KG1 (cell line): ENCODE measurements at regions not wholly inside any gene's neighbourhood (a gene's known extent, or its start where the extent isn't known, plus 50 kb on each side); places are given as distances from the start of the nearest gene placed in this dataset.

Experiments used
- DNase-seq: peaks from one replicate; lab custom pipeline; 2025; lab: John Stamatoyannopoulos, UW

GRCh38 chr10:61356354-61356753 is 96.8 kb downstream of the TMEM26 start:
- DNase-seq, result no peak

- DNase-seq, result no peak
These were observed 98.0 kb downstream of the TMEM26 start for GRCh38 chr10:61355211-61355610.

GRCh38 chr10:61354401-61354975 is 98.7 kb downstream of the TMEM26 start:
- no peak for DNase-seq

DNA sequence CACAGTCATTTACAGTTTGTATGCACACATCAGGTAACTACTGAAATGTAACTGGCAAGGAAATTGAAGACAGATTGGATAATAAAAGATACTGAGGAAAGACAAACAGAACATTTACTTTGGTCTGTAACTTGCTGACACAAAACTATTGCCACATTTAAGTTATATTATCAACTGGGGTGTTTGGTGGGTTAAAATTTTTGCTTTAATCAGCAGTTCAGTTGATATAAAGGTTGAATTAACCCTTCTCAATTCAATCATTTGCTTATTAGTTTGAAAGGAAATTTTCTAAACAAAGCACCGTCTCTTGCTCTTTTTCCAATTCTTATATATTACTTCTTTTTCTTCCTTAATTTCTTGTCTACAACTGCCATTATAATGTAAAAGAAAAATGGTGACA is 102.4 kb downstream of the TMEM26 start:
- no peak for DNase-seq

- no peak for DNase-seq
These were observed 103.1 kb downstream of the TMEM26 start for GRCh38 chr10:61350068-61350467.

DNA sequence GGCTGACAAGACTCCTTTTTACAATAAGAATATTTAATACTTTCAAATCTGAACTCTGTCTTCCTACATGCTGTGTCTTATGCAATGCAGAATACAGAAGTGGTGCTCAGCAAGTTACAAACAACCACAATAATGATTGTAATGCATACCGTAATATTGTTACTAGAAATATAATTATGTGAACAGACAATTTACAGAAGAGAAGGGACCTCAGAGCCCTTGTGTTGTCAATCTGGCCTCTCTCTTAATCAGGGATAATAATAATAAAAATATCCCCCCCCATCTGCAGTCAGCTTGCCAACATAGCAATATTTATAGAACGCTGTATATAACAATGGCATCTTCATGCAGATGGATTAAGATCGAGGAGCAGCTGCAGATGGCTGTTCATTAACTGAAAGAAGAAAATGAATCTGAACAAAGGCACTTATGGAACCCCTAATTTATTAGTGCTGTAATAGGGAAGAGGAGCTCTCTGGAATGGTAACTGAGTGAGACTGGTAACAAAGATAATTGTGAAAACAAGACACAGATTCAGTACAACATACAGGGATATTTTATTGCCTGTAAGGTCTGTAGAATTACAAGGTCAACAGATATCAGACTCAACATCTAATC is 106.3 kb downstream of the TMEM26 start:
- DNase-seq, result no peak

- DNase-seq, result no peak
These were observed 109.4 kb downstream of the TMEM26 start for GRCh38 chr10:61343796-61344195.

DNA sequence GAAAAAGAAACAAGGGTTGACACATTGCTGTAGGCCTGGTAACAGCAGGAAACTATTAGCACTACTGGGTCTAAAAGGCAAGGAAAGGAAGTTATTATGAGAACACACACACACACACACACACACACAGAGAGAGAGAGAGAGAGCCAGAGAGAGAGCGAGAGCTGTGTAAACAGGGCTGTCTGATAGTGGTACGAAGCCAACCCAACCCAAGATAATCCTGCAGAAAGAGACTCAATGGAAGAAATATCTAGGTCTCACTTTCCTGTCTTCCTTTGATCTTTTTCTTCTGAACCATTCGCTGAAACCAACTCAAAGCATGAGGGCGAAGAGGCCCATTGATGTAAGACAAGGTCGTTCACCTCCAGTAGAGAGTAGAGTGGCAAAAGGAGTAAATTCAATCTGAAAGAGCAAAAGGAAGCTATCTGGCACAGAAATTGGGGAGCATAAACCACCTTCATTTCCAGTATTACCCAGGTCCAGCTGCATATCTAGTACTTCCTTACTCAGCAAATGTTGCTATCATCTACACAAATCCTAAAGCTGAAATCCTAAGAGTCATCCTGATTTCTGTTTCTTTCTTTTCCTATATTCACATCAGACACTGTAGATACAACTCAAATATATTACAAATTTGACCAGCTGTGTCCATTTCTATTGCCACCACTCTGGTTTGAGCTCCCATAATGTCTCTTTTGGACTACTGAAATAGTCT is 110.2 kb downstream of the TMEM26 start:
- no peak for DNase-seq

DNA sequence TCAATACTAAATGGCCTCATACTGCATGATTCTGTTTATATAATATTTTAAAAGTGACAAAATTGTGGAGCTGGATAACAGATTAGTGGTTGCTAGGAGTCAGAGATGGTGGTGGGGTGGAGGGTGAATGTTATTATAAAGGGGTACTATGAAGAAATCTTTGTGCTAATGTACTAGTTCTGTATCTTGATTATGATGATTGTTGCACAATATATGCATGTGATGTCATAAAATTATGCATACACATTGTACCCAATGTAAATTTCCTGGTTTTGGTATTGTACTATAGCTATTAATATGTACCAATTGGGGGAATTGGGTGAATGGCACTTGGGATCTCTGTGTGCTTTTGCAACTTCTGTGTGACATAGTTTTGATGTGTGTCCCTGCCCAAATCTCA is 112.2 kb downstream of the TMEM26 start:
- DNase-seq, result no peak

DNA sequence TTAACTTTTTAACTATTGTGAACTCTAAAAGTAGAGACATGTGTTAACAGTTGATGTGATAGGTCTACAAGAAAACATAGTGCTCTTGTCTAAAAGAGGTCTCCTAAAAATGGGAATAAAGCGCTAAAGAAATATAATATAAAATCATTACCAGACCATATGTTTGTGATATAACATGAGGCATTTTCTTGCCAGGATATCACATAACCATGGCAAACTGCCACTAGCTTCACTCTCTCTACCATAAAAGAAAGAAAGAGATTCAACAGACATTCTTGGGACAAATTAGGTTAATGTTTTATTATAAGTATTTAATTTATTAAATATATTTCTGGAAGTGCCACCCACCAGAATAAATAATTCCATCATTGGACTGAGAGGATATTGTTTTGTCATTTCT is 115.0 kb downstream of the TMEM26 start:
- no peak for DNase-seq

- DNase-seq, result no peak
These were observed 115.4 kb downstream of the TMEM26 start for GRCh38 chr10:61337741-61338140.

DNA sequence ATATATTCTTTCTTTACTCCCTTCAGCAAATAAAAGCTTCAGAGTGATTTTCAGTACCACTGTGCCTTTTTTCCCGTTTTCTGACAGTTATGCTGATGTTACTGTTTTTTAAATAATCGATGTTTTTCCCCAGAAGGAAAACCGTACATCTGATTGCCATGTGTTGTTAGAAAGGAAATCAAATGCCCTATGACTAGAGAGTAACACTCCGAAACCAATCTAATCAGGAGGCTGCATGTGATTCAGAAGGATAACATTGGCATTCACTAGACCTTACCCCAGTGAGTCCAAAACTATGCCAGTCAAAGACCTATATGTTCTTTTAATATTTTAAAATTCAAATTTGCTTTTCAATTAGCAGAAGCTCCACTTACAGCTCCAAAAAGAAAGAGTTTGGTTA is 116.3 kb downstream of the TMEM26 start:
- no peak for DNase-seq

GRCh38 chr10:61335359-61335758 is 117.8 kb downstream of the TMEM26 start:
- DNase-seq, result no peak

GRCh38 chr10:61332581-61332980 is 120.6 kb downstream of the TMEM26 start:
- DNase-seq, result no peak

DNA sequence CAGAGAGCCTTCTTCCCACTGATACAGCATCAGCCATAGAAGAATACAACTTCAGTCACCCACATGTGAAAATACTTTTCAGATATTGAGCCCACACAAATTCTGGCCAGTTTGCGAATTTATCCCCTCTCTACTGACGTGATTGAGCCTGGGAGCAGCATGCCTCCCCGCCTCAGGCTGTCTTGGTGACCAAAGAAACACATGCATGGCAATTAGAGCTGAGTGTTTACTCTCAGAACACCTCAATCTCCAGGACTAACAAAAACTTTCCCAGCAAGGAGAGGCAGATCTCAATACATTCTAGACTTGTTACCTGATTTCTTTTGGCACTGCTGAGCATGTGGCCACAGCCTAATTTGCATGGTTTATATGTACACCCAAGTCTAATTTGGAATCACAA is 122.5 kb downstream of the TMEM26 start:
- no peak for DNase-seq

DNA sequence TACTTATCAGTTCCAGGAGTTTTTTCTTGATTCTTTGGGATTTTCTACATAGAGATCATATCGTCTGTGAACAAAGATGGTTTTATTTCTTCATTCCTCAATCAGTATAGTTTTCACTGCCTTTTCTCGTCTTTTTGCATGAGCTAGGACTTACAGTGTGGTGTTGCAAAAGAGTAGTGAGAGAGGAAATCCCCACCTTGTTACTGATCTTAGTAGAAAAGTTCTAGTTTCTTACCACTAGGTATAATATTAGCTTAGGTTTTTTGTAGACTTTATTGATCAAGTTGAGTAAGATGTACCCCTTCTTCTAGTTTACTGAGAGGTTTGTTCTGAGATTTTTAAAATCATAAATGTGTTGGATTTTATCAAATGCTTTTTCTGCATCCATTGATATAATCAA is 123.3 kb downstream of the TMEM26 start:
- DNase-seq, result no peak

DNA sequence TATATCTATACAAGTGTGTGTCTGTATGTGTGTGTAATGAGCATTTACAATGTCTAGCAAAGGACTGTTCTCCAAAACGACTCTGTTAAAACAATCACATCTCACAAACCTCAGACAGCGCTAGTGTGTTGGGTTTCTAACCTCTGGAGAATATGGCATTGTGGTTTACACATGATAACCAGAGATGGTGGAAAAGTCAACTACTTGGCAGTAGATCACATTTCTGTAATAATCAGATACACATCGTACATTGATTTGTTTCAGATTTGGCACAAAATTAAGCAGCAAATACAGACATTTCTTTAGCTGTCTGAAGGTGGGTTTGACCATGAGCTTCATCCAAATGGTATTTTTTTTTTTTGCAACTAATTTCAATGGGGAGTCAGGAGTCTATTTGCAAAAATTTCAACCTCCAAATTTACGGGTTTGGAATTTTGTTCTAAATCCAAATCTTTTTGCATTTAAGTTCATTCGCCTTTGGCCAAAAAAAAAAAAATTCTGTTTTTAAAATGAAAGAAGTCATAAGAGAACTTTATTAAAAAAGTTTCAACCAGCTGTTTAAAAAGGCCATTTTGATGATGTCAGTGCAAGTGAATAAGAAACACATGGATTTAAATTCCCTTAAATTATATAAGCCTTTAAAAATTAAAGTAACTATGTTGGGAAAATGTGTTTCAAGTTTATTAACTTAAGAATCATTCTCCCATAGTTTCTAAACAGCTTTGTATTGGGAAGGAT is 127.8 kb downstream of the TMEM26 start:
- DNase-seq, result no peak

DNA sequence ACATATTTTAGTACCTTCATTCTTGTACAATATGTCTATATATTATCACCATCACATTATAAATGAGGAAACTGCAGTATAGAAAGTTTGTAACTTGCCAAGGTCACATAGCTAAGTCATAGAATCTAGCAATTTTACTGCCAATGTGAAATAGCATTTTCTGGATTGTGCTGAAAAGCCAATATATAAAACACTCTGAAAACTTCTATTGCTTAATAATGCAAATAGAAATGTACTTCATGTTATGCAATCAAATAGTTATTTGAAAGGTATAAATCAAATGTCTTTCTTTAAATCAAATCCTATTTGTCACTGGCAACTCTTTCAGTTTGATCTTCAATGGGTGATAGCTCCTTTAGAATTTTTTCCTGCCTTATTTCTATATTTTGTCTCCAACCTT is 129.5 kb downstream of the TMEM26 start:
- no peak for DNase-seq

- DNase-seq, result no peak
These were observed 131.9 kb downstream of the TMEM26 start for GRCh38 chr10:61321041-61321857.

DNA sequence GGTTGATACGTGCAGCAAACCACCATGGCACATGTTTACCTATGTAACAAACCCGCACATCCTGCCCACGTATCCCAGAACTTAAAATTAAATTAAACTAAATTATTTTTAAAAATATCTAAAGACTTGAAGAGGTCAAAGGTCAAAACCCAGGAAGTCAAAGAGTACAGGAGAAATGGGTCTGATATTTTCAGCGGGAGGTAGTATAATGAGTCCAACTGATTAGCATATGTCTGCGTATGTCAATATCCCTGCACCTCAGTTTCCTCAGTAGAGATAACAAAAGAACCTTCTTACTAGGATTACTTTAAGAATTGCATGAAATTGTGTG is 133.0 kb downstream of the TMEM26 start:
- DNase-seq, result no peak

- DNase-seq, result no peak
These were observed 133.6 kb downstream of the TMEM26 start for GRCh38 chr10:61319386-61320256.
